Adrenal gland (tissue), 5 donors: ENCODE measurements at regions not wholly inside any gene's neighbourhood (a gene's known extent, or its start where the extent isn't known, plus 50 kb on each side); places are given as distances from the start of the nearest gene placed in this dataset.

ENCODE experiments used
- CTCF ChIP-seq, 6 experiments: fragments of 450-650 bp in 4 of 6; fragments of 200-600 bp in 2 of 6; sonication (generic) in 1 of 6; IDR thresholded peaks; 1 replicate in 5 of 6; 2 replicates in 1 of 6; pipeline versions ENCODE4 v1.5.1 to v1.8.0; 2016 to 2021; ENCODE audit warnings: antibody characterized with exemption in 6 of 6, mild to moderate bottlenecking in 2 of 6, moderate library complexity in 1 of 6
- POLR2A ChIP-seq, 2 donors: fragments of 450-650 bp; IDR thresholded peaks; one replicate each; pipeline ENCODE4 v1.6.1; 2017; ENCODE audit warnings: antibody characterized with exemption in 2 of 2, mild to moderate bottlenecking in 2 of 2, moderate library complexity in 1 of 2
- donor health status: DM: no; HTN: no; CAD: no.

GRCh38 chr2:59529726-59530125, 1023.7 kb downstream of the BCL11A start:
- no peak for TF ChIP-seq CTCF (IDR thresholded peaks at IDR 0.05)
- no peak for TF ChIP-seq POLR2A (IDR thresholded peaks at IDR 0.05)
